M059J (cell line): ENCODE measurements at regions not wholly inside any gene's neighbourhood (a gene's known extent, or its start where the extent isn't known, plus 50 kb on each side); places are given as distances from the start of the nearest gene placed in this dataset.
A peak's percentile ranks its signal among the peaks of the same experiment; 100 is the strongest.

Source experiments
- DNase-seq: peaks from one replicate; pipeline ENCODE4 v3.0.0-alpha.2; 2012; ENCODE audit warnings: low read depth

DNA sequence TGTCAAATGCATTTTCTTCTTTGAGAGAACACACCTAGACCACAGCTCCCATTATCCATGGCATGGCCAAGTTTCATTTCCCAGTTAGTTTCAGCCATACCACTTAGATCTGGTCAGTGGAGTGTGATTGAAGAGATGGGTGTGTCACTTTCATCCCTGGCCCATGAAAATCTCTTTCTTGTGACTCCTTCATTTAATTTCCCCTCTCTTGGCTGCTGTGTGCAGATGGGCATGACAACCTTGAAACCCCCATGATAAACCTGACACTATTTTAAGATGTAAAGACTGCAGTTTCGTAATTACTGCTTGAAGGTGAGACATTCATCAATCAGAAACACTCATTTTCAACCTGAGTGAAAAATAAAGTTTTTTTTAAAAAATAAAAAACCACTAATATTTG is 284.9 kb downstream of the IL15 start:
- no peak for DNase-seq

DNA sequence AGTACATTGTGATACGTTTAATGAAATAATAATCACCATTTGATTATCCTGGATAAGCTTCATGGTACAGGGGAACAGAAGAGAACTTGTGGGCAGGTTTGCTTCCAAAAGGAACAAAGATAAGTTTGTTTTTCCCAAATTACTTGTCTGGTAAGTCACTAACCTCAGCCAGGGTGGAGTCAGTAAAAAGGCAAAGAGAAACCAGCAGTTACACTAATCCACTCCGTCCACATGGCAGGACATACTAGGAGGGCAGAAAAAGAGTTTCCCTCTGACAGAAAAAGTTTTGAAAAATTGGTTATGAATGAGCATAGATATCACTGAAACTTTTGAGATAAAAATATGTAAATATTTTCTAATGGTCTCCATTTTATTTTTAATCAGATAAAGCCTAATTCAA is 285.9 kb downstream of the IL15 start:
- no peak for DNase-seq

DNA sequence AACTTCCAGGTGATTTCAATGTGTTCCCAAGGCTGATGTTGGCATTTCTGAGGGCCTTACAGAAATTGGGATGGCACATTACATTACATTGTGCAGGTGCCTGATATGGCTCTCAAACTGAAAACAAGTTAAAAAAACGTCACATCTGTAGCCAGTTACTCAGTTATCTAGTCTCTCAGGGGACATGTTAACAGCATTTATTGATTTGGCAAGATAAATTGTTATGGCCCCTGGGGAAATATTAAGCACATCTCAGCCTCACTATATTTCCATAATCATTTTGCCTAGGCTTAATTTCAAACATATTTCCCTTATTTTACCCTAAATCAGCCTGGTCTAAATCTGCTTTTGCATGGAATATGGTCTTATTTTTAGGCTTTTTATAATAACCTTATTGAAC is 290.0 kb downstream of the IL15 start:
- DNase-seq: no peak

DNA sequence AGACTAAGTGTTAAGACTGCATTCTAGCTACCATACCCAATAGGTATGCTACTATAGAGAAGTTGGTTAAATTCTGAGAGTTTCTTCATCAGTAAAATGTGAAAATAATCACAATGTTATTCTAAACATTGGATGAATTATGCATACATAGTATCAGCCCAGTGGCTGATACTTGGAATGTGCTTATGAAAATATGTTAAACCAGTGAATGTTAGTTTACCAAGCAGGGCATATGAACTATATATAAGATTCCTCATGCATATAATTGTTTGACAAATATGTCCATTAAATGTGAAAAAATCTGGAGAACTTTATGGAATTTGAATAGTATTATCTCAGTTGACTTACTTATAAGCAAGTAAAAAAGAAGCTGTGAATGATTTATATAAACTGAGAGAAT is 296.1 kb downstream of the IL15 start:
- no peak for DNase-seq

DNA sequence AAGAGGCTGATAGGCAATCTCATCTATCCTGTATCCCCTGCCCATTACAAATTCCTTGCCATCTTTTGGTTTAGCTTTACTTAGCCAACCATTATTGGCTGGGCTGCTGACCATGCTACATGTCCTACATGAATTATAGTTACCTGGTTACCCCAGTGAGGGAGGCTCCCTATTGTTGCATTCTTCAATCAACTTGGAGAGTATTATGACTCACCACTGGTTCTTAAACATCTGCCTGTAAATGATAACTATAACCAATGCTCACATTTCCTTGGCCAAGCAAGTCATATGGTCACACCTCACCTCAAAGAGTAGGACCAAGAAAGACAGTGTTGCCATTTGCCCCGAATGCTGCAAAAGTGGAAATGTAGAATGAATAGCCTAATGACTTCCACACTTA is 297.6 kb downstream of the IL15 start:
- DNase-seq: no peak

DNA sequence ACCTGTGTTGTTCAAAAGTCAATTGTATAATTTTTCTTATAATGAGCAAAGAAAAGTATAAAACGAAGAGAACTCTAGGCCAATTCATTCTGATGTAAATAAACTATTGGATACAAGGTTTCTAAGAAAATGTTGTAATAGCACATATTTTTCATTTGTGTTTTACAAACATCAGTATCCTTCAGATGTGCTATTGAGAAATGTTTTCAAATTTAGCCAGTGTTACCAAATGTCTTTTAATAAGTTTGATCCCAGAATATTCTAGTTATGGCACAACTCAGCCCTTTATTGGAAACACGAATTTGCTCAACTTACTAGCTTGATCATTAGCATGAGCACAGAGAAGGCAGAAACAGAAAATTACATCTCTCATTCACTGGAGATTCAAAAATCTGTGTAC is 319.3 kb downstream of the IL15 start:
- DNase-seq: no peak

DNA sequence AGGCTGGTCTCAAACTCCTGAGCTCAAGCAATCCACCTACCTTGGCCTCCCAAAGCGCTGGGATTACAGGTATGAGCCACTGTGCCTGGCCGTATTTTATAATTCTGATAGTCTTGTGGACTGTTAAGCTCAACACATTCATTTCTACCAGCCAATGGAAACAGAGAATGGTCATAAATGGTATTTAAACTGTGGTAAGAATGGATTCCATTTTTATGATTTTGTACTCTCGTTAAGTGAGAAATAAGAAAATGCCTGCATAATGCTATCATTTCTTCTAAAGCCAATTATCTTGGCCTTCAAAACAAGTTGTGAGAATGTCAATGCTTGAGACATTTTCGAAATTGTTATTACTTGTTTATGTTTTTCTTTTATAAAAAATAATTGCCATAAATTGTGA is 321.0 kb downstream of the IL15 start:
- DNase-seq: no peak

DNA sequence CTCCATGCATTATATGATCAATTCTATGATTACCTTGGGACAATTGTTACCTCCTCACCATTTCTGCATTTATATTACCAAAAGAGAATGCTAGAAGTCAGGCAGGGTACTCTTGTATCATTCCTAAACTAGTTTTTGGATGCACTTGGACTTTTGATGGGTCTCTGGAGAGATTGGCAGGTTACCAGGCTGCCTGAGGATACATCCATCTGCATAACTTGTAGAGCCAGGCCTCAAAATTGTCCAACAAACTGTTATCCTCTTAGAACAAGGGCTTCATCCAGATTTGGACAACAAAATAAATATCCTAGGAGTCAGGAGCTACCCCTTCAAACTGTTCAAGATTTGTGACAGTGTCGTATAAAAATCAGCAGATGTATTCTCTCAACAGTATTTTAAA is 326.1 kb downstream of the IL15 start:
- no peak for DNase-seq

DNA sequence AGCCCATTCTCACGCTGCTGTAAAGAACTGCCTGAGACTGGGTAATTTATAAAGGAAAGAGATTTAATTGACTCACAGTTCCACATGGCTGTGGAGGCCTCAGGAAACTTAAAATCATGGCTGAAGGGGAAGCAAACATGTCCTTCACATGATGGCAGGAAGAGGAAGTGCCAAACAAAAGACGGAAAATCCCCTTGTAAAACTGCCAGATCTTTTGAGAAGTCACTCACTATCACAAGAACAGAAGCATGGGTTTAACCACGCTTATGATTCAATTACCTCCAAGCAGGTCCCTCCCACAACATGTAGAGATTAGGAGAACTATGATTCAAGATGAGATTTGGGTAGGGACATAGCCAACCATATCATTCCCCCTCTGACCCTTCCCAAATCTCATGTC is 335.5 kb downstream of the IL15 start:
- peak; percentile 1 for DNase-seq

DNA sequence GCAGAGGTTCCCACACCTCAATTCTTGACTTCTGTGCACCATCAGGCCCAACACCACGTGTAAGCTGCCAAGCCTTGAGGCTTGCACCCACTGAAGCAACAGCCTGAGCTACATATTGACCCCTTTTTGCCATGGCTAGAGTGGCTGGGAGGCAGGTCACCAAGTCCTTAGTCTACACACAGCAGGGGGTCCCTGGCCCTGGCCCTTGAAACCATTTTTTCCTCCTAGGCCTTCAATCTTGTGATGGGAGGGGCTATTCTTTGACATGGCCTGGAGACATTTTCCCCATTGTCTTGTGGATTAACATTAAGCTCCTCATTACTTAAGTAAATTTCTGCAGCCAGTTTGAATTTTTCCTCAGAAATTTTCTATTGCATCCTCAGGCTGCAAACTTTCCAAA is 336.6 kb downstream of the IL15 start:
- DNase-seq: no peak
